ENCODE measurements at regions not wholly inside any gene's neighbourhood (a gene's known extent, or its start where the extent isn't known, plus 50 kb on each side); places are given as distances from the start of the nearest gene placed in this dataset.
"Not testable (repeated sequence)": the region's sequence is repeated elsewhere in the genome, so short reads cannot be mapped to it uniquely, and the experiment has no call there.

DNA sequence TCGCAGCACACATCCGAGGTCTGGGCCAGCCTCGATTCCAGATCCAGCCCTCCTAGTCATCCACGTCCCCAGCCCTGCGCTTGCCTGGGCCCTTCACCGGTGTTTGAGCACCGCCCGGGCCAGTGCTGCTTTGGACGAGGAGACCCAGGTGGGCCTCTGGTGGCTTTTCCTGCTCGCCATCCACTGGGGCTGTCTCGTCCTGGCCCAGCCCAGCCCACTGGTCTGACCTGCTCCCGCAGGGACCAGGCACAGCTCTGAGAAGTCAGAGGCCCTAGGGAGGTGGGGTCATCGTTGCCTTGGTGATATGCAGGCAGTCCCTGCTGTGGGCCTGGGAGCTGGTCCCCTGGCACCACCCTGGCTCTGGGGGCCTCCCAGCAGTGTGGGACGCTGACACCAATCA is 200.8 kb downstream of the USP22 start:
- not testable (repeated sequence) for DNase-seq (ENCODE audit: low read depth in 2 of 2)

DNA sequence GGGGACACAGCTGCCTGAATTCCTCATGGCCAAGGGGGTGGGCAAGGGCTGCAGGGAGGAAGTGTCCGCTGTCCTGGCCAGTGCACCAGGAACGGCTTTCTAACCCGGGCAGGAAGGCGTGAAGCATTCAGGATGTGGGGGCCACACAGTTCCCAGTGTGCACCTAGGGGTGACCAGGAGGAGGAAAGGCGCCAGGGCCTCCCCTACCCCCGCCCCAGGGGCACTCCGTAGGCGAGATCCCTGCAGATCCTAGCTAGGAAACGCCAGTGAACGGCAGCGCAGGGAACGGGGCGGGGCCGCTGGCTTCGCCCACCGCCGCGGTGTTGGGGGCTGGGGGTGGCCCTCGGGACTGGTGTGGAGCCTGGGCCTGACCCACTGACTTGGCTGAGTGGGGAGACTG is 199.6 kb downstream of the USP22 start:
- DNase-seq (ENCODE audit: low read depth in 2 of 2) = not testable (repeated sequence)

DNA sequence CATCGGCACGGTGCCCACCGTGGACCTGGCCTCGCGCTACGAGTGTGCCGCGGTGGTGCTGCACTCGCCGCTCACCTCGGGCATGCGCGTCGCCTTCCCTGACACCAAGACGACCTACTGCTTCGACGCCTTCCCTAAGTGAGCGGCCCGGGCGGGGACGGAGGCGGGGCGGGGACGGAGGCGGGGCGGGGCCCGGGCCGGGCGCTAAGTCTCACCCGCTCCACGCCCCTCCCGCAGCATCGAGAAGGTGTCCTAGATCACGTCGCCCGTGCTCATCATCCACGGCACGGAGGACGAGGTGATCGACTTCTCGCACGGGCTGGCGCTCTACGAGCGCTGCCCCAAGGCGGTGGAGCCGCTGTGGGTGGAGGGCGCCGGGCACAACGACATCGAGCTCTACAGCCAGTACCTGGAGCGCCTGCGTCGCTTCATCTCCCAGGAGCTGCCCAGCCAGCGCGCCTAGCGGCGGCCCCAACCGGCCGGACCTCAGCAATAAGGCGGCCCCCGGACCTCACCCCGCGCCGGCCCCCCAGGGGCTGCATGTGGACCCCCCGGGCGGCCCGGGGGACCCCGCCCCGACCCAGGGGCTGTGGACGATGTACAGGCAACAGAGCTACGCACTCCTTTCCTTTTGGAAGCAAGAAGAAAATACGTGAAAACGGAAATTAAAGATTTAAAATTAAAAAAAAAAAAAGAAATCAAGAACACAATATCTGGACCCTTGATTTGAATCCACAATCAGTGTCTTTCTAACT is 198.8 kb downstream of the USP22 start:
- not testable (repeated sequence) for DNase-seq (ENCODE audit: low read depth in 2 of 2)

DNA sequence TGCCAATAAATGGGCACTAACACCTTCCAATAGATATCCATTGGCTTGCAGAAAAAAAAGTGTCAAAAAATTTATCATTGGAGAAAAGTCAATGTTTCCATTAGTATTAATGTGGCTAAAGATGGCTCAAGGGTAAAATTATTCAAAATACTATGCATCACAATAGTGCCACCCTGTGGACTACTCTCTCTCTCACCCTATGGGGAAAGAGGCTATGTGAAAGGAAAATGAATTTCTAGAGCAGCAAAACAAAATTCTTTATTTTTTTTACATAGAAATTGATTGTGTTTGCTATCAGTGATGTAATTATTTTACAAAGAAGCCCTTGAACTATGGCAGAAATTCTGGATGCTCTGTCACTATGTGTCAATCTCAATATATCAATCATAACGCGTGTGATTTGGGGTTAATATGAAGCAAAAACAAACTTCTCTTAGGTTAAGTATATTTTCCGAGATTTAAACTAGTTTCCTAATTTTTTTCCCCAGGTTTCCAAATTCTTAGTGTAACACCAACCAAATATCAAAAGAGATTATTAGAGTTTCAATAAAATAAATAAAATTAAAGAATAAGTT is 193.9 kb downstream of the USP22 start:
- not testable (repeated sequence) for DNase-seq (ENCODE audit: low read depth in 2 of 2)

DNA sequence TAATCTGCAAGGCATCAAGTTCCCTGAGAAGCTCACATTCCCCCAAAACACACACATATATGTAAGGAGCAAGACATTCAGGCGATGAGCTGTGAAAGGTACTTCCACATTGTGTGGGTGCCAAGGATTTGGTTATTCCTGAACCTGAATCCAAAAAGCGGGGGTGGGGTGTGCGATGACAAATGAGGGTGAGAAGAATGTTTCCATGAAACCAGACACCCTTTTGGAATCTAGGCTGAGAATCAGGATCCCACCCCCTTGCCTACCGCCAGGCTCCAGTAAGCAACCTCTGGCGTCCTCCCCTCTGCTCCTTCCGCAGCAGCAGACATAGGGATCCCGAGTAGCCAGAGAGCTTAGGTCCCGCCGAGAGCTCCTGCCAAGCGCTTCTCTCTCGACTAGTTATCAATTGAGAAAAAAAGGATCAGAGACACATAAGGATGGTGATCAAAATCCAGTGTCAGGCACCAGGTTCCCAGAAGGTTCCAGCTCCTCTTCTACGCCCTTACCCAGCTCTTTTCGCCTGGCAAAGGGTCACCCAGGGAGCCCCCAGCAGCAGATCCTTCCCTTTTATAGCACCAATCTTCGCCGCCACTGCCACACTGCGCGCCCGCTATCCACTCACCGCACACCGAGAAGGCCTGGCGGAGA is 191.1 kb downstream of the USP22 start:
- DNase-seq (ENCODE audit: low read depth in 2 of 2) = peak; percentile 1 to 4

DNA sequence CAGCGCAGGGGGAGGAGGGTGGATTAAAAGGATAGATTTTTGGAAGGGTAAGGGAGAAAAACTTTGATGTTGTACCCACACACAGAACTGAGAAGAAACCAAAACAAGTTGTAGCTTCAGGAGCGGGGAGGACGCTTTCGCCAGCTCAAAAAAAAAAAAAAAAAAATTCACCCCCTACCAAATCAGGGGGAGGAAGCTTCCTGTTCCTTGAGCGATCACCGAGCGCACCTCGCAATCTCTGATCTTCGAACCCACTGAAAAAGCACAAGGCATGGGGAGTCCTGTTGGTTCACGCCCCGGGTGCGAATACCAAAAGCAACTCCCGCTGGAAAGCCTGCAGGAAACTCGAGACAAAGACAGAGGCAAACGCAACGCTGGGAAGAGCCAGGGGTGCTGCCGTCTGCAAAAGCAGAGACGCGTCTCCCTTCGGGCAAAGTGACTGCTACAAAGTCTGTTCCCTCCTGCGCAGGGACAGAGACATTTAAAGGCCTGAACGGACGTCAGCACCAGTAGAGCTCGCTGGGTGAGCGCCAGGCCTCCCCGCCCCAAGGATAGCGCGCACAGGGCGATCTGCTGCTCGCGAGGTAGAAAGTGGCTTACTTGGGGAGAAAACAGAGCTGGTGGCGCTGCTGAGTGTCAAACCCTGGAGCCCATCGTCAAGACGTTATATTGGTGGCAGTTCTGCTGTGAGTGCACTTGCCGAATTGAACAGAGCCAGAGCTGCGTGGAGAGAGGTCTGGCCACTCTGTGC is 190.4 kb downstream of the USP22 start:
- DNase-seq (ENCODE audit: low read depth in 2 of 2) = no peak

DNA sequence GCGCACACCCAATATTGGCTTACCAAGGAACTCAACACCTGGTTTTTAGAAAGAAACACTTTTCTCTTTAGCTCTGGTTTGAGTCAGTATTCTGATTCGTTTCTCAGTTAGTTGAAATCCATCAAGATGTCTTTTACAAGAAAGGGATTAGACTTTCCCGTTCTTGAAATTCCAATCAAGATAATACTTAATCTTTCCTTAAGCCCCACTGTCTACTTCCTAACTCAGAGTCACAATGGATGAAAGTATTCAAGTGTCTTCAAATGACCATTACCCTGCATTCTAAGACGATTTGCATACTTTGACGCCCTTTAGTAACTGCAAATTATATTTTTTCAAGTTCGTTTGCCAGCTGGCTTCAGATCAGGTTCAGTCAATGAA is 189.8 kb downstream of the USP22 start:
- DNase-seq (ENCODE audit: low read depth in 2 of 2) = no peak

DNA sequence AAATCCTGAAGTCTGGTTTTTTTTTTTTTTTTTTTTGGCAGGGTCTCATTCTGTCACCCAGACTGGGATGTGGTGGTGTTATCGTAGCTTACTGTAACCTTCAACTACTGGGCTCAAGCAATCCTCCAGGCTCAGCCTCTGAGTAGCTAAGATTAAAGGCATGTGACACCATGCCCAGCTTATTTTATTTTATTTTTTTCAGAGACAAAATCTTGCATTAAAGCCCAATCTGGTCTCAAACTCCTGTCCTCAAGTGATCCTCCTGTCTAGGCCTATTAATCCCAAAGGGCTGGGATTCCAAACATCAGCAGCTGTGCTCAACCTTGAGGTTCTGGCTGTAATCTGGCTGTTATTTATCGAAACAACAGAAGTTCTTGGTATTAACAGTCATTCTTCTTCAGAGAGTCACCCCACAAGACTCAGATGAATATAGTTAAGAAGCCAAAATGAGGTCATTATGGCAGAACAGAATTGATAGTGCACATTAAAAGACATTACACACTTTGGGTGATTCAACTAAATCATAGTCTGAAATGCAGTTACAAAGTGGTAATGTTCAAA is 186.8 kb downstream of the USP22 start:
- DNase-seq (ENCODE audit: low read depth in 2 of 2) = not testable (repeated sequence)

DNA sequence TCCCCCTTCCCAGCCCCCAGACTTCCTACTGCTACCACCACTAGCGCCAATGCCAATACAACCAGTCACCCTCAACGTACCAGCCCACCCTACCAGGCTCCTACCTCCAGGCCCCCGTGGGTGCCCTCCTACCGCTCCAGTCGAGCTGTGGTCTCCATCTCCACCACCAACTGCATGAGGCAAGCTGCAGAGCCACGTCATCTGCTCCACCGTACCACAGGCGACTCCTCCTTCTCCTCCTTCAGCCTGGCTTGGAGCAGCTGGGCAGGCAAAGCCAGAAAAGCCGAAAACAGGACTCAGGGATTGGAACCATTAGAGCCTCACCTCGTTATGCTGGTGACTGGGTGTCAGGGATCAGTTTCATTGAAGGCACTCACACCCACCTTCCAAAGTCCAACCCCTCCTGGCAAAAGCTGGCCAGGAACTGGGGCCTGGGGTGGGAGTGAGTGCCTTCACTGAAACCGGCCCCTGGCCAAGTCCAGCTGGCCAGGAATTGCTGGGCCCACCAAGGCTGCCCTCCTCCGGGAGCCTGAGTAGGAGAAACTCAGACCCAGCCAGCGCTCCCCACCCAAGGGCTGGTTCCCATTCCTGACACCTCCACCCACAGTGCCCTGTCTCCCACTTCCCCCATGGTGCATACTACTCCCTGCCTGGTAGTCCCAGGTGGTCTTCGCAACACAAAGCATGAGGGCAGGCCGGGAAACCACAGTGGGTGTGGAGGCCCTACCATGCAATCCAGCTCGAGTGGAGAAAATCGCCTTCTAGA is 176.2 kb downstream of the USP22 start:
- not testable (repeated sequence) for DNase-seq (ENCODE audit: low read depth in 2 of 2)

DNA sequence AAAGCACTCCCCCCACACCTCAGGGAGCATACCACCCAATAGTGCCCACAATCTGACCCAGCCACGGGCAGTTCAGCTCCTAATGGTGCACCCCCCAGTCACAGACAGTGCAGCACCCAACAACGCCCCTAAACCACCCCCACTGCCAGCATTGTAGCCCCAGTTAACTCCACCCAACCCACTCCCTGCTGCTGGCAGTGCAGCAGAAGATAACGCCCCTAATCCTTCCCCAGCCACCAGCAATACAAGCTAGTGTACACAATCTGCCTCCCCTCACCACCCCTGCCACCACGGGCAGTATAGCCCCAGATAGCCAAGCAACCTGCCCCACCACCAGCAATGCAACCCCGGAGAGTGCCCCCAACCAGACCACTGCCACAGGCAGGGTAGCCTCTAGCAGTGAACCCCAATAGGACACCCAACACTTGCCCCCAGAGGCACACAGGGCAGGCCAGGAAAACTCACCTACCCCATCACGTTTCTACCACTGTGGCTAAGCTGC is 175.3 kb downstream of the USP22 start:
- DNase-seq (ENCODE audit: low read depth in 2 of 2) = not testable (repeated sequence)

DNA sequence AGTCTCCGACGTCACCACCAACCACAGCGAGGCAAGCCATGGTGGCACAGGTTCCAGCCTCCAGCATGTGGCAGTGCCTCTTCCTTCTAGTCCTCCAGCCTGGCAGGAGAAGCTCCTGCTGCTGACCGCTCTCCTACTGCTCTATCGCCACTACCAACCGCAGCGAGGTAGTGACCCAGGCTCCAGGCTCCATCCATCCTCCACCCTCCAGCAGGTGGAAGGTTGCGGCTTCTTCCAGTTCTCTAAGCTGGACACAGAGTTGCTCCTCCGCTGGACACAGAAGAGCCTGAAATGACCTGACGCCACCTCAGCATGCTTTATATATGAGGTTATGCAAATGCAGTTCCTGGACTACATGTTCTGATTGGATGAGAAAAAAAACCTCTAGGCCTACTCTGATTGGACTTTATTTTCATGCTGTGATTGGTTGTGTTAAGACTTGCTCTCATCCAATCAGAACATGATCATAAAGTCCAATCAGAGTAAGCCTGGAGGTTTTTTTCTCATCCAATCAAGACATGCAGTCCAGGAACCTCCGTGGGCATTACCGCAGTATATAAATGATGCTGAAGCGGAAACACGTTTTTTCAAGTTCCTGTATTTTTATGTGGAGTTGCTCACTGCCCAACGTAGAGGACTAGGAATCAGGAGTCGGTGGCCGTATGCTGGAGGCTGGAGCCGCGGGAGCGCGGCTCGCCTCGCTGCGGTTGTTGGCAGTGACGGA is 174.7 kb downstream of the USP22 start:
- not testable (repeated sequence) for DNase-seq (ENCODE audit: low read depth in 2 of 2)

DNA sequence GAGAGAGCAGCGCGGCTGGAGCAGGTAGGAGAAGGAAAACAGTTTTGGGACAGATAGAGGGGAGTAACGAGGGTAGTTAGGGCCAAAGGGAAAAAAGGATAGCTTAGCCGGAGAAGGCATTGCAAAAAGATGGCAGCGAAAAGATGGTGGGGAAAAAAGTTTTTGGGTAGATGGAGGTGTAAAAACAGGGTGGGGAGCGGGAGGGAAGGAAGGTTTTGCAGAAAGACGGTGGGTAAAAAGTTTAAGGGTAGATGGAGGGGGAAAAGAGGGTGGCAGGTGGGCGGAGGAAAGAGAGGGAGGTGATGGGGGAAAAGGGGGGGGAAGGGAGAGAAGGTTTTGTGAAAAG is 174.2 kb downstream of the USP22 start:
- DNase-seq (ENCODE audit: low read depth in 2 of 2) = not testable (repeated sequence)

DNA sequence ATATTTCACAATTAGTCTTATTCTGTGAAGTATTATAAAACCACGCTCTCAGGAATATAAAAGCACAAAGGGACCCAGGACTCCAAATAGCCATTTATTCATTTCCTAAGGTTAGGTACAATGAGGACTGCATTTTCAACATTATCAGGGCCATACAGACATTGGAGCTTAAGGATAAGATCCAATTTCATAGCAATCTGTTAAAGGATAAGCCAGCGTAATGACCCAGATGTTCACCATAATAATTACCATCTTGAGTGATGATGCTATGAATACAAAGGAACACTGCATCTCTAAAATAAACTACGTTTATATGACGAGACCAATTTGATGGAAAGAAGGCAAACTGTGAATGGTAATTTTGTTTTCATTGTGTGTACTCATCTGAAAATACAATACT is 169.6 kb downstream of the USP22 start:
- not testable (repeated sequence) for DNase-seq (ENCODE audit: low read depth in 2 of 2)

DNA sequence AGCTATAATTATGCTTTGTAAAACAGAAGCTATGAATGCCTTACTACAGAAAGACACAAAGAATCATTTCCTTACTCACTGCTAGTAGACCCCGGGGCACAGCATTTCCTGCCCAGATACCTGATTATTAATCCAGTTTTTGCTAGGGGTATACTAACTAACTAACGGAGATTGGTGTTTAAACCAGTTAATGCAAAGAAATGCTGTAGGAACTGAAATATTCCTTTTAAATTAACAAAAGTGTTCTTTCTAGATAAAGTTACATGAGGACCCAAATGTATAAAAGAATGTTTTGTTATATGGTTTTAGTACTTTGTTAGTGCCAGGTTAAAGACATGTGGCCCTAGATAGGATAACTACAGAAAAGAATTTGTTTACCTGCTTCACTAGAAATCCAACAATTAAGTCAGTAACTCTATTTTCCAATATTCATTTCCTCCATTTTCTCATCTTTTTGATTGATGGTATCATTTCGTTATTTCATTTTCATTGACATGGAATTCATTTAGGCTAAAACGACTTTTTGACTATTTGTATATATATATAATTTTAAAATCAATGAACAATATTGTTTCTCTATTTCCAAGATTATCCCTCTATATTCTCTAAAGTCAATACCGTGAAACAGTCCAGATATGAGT is 169.0 kb downstream of the USP22 start:
- DNase-seq (ENCODE audit: low read depth in 2 of 2) = not testable (repeated sequence)

DNA sequence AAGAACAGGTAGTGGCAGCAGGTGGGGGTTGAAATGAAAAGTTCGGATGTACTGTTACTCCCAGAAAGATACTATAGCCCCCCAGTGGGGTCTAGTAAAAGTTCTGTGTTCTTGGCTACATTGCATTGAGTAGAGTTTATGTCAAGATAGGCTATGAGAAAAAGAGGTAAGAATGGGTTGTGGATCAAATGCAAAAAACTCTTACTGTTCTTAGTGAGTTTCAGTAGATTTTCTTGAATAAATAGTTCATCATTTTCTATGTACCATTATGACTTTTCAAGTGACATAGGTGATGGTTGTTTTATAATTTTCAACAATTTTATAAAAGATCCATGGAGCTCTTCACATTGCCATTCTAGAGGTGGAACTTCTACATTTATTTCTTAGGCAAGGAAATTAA is 165.4 kb downstream of the USP22 start:
- not testable (repeated sequence) for DNase-seq (ENCODE audit: low read depth in 2 of 2)

DNA sequence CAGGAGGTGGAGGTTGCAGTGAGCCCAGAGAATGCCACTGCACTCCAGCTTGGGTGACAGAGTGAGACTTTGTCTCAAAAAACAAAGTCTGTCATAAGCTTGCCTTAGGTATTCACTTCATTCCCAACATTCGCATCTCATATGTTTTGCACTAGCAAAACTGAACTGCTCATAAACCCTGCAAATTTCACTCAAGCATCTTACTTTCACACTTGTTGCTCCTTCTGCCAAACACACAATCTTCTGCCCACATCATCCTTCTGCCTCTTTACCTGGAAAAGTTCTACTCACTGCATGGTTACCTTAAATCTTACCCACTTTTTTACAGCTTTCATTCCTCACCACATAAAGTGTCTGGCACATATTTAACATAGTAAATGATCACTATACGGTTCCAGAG is 152.5 kb downstream of the USP22 start:
- DNase-seq (ENCODE audit: low read depth in 2 of 2) = no peak

DNA sequence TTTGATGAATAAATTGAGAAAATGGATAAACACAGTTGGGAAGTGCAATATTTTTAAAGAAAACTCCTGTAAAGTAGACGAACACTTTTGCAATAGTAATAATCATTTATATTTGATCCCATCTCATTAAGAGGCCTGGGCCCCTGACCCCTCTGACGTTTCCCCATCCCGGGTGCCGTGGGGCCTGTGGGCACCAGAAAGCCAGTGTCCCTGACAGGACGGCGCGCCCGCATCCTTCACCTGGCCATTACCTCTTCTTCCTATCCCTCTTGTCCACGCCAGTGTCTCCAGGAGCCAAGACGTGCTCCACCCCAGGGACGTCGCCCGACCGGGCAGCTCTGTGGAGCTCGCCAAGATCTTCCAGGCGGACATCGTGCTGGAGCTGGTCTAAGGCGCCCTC is 147.4 kb downstream of the USP22 start:
- DNase-seq (ENCODE audit: low read depth in 2 of 2) = not testable (repeated sequence)

DNA sequence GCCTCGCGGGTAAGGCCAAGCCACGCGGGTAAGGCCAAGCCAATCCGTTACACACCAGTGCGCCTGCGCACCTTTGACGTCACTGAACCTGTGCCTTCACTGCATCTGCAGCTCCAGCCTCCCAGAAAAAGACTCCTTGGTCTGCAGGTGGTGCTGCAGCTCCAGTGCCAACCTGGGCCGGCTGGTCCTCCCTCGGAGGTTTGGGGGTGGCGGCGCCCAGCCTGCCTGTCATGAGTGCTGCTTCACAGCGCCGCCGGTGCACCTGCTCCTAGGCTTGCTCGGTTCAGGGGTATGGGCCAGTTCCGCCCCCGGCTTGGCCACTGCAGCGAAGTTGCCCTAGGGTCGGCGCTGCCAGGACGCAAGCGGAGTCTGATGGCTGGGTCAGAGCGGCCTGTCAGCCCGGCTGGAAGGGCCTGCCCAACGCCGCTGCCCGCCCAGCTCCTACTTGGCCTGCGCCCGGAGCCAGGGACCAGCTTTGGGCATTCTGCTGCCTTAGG is 146.6 kb downstream of the USP22 start:
- no peak for DNase-seq (ENCODE audit: low read depth in 2 of 2)

DNA sequence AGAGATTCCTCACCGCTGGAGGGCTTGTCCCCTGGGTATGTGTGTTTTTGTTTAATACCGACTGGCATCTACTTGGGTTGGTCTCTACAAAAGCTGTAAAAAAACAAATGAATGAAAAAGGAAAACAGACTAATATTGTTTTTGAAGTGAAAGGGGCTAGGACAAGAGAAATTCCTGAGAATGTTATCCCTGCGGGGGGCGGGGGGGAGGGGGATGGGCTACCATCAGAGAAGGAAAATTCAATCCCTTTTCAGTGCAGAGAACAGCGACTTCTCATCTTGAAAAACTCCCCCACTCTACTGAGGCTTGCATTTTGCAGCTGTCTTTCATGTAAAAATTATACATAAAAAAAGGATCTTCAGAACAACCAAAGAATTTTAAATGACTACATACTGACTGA is 144.1 kb downstream of the USP22 start:
- DNase-seq (ENCODE audit: low read depth in 2 of 2) = not testable (repeated sequence)

DNA sequence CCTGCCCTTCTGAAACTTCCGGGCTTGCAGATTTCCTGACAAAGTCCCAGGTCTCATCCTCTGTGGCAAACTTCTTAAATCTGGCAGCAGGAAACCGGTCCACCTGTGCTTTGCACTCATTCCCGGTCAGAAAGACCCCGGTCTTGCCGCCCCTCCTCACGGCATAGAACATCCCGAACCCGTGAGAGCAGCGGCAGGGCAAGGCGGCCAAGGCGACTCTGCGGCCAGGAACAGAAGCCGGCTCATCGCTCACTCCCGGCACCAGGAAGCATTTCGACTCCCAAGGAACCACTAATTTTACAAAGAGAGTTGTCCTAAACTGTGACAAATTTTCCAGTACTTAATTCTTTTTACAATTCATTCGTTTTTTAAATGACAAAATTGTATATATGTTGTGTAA is 140.3 kb downstream of the USP22 start:
- not testable (repeated sequence) for DNase-seq (ENCODE audit: low read depth in 2 of 2)
